Omental fat pad (tissue), 3 donors: ENCODE measurements at regions not wholly inside any gene's neighbourhood (a gene's known extent, or its start where the extent isn't known, plus 50 kb on each side); places are given as distances from the start of the nearest gene placed in this dataset.

Source experiments
- ATAC-seq: fragments of 150-250 bp; one replicate; pipeline ENCODE4 v1.9.1; 2016; ENCODE audit warnings: mild to moderate bottlenecking, moderate library complexity; ENCODE audit not compliant: low FRiP score
- DNase-seq: peaks from one replicate; pipeline ENCODE4 v3.0.0-alpha.2; 2019; ENCODE audit warnings: low spot score
- CTCF ChIP-seq, 3 donors: fragments of 450-650 bp; IDR thresholded peaks; one replicate each; pipeline ENCODE4 v1.5.1; 2016 to 2017; ENCODE audit warnings: antibody characterized with exemption in 3 of 3, mild to moderate bottlenecking in 3 of 3, moderate library complexity in 2 of 3

- DNase-seq: no peak
- TF ChIP-seq CTCF (IDR thresholded peaks at IDR 0.05): no peak
- ATAC-seq: no peak
Measured at GRCh38 chrX:134173541-134174272, 63.3 kb upstream of the CCDC160 start.

- no peak for TF ChIP-seq CTCF (IDR thresholded peaks at IDR 0.05)
- DNase-seq (no peak), ATAC-seq (no peak)
Measured at GRCh38 chrX:134174273-134174660, 62.7 kb upstream of the CCDC160 start.

- TF ChIP-seq CTCF (IDR thresholded peaks at IDR 0.05): no peak
Measured at GRCh38 chrX:134174859-134175258, 62.1 kb upstream of the CCDC160 start.

DNA sequence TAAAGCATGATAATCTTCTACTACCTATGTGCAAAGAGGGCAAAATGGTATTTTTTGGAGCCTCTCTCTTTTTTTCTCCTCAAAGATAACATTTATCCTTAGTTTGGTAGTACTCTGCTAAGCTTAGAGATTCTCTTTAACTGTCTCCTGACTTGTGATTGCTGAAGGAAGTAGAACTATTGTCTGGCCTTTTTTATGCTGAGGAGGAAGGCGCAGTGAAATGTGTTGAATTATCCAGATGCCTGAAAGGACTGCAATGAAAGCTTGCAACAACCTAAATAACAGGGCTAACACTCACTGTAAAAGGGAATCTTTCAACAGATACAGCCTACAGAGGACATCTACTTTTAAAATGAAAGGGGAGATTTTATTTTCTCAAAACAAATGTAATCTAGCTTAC lies 59.5 kb upstream of the CCDC160 start:
- DNase-seq: no peak
- ATAC-seq: no peak
- no peak for TF ChIP-seq CTCF (IDR thresholded peaks at IDR 0.05)

More at GRCh38 chrX:134174859-134175258, 62.1 kb upstream of the CCDC160 start:
- ATAC-seq (no peak), DNase-seq (no peak)

- DNase-seq (no peak), ATAC-seq (no peak)
- no peak for TF ChIP-seq CTCF (IDR thresholded peaks at IDR 0.05)
Measured at GRCh38 chrX:134180601-134181274, 56.2 kb upstream of the CCDC160 start.

GRCh38 chrX:134181275-134181660 lies 55.7 kb upstream of the CCDC160 start:
- TF ChIP-seq CTCF (IDR thresholded peaks at IDR 0.05): no peak
- DNase-seq: no peak
- ATAC-seq: no peak

- DNase-seq (no peak), ATAC-seq (no peak)
- TF ChIP-seq CTCF (IDR thresholded peaks at IDR 0.05): no peak
Measured at GRCh38 chrX:134183665-134184064, 53.3 kb upstream of the CCDC160 start.
